Breast epithelium (tissue), 4 donors: ENCODE measurements at regions not wholly inside any gene's neighbourhood (a gene's known extent, or its start where the extent isn't known, plus 50 kb on each side); places are given as distances from the start of the nearest gene placed in this dataset.

Experiments
- DNase-seq, 2 donors: peaks; one replicate each; pipeline ENCODE4 v3.0.0-alpha.2; 2019; ENCODE audit warnings: low spot score in 2 of 2
- H3K27ac ChIP-seq, 2 donors: fragments of 200-600 bp; sonication (generic) in 1 of 2; one replicate each; pipeline ENCODE4 v1.5.1; 2016 to 2019; ENCODE audit warnings: mild to moderate bottlenecking in 1 of 2
- H3K27me3 ChIP-seq, 2 donors: fragments of 200-600 bp; sonication (generic) in 1 of 2; one replicate each; pipeline versions ENCODE4 v1.5.1 to v1.6.0; 2017 to 2019; ENCODE audit warnings: control low read depth in 1 of 2, mild to moderate bottlenecking in 1 of 2
- H3K36me3 ChIP-seq: fragments of 200-600 bp; one replicate; pipeline ENCODE4 v1.5.1; 2019
- H3K4me1 ChIP-seq, 2 donors: fragments of 200-600 bp; sonication (generic); one replicate each; pipeline ENCODE4 v1.5.1; 2016 to 2019; ENCODE audit warnings: control low read depth in 1 of 2
- H3K4me3 ChIP-seq, 3 donors: fragments of 200-600 bp; sonication (generic); 1 replicate in 2 of 3; 2 replicates in 1 of 3; pipeline ENCODE4 v1.5.1; 2016 to 2019; ENCODE audit warnings: mild to moderate bottlenecking in 3 of 3, moderate library complexity in 2 of 3
- H3K9me3 ChIP-seq, 2 donors: fragments of 200-600 bp; sonication (generic) in 1 of 2; one replicate each; pipeline ENCODE4 v1.5.1; 2016 to 2019; ENCODE audit warnings: control low read depth in 1 of 2
- CTCF ChIP-seq, 3 donors: fragments of 450-650 bp; IDR thresholded peaks; one replicate each; pipeline ENCODE4 v1.5.1; 2016 to 2017; ENCODE audit warnings: antibody characterized with exemption in 3 of 3, mild to moderate bottlenecking in 3 of 3, moderate library complexity in 3 of 3
- POLR2A ChIP-seq: fragments of 450-650 bp; IDR thresholded peaks from one replicate; pipeline ENCODE4 v1.6.1; 2016; ENCODE audit warnings: antibody characterized with exemption, mild to moderate bottlenecking, moderate library complexity
- POLR2AphosphoS5 ChIP-seq, 3 donors: sonication (generic); formaldehyde crosslinking; IDR thresholded peaks; one replicate each; pipeline ENCODE4 v1.6.1; 2017; ENCODE audit warnings: antibody characterized with exemption in 3 of 3
- intact Hi-C: fragments of 100-400 bp; cut with DNase I; formaldehyde crosslinking; loops from one replicate; pipeline ENCODE4 v1.15.1; 2023; ENCODE audit warnings: low total_unique reads

- H3K4me3 ChIP-seq = no peak overlapping the region
- H3K27ac ChIP-seq = no peak overlapping the region
- TF ChIP-seq POLR2A (no peak), POLR2AphosphoS5 (IDR thresholded peaks at IDR 0.05) (no peak), CTCF (IDR thresholded peaks at IDR 0.05) (no peak)
- H3K27me3 ChIP-seq = no peaks in the 10 kb centered on the region
- H3K9me3 ChIP-seq = no peaks in the 10 kb centered on the region
- no peaks in the 10 kb centered on the region for H3K36me3 ChIP-seq
- H3K4me1 ChIP-seq = no peaks in the 10 kb centered on the region
- intact Hi-C loops = no loop called here
- no peak for DNase-seq
These were observed 125.5 kb downstream of the KCNRG start for GRCh38 chr13:50140581-50141374.

GRCh38 chr13:50141375-50141975 is 126.2 kb downstream of the KCNRG start:
- TF ChIP-seq CTCF (IDR thresholded peaks at IDR 0.05) (no peak), POLR2A (no peak), POLR2AphosphoS5 (IDR thresholded peaks at IDR 0.05) (no peak)
- no peaks in the 10 kb centered on the region for H3K36me3 ChIP-seq
- no peaks in the 10 kb centered on the region for H3K4me1 ChIP-seq
- intact Hi-C loops = no loop called here
- H3K9me3 ChIP-seq = no peaks in the 10 kb centered on the region
- no peaks in the 10 kb centered on the region for H3K27me3 ChIP-seq
- no peak overlapping the region for H3K4me3 ChIP-seq
- no peak for DNase-seq
- H3K27ac ChIP-seq = no peak overlapping the region

GRCh38 chr13:50144246-50145160 is 129.3 kb downstream of the KCNRG start:
- DNase-seq = no peak
- Histone ChIP-seq H3K4me3 (no peak overlapping the region), H3K36me3 (no peaks in the 10 kb centered on the region), H3K4me1 (no peaks in the 10 kb centered on the region), H3K27ac (no peak overlapping the region), H3K9me3 (no peaks in the 10 kb centered on the region), H3K27me3 (no peaks in the 10 kb centered on the region)
- intact Hi-C loops = no loop called here
- TF ChIP-seq POLR2AphosphoS5 (IDR thresholded peaks at IDR 0.05) (no peak), POLR2A (no peak), CTCF (IDR thresholded peaks at IDR 0.05) (no peak)

- H3K4me1 ChIP-seq = no peaks in the 10 kb centered on the region
- H3K36me3 ChIP-seq = no peaks in the 10 kb centered on the region
- H3K27ac ChIP-seq = no peak overlapping the region
- intact Hi-C loops = no loop called here
- no peak overlapping the region for H3K4me3 ChIP-seq
- TF ChIP-seq POLR2A = no peak
- TF ChIP-seq POLR2AphosphoS5 (IDR thresholded peaks at IDR 0.05) = no peak
- TF ChIP-seq CTCF (IDR thresholded peaks at IDR 0.05) = no peak
- no peak for DNase-seq
- no peaks in the 10 kb centered on the region for H3K9me3 ChIP-seq
- no peaks in the 10 kb centered on the region for H3K27me3 ChIP-seq
These were observed 134.0 kb downstream of the KCNRG start for GRCh38 chr13:50149214-50149613.
